HG03565 (cell line): ENCODE measurements at regions not wholly inside any gene's neighbourhood (a gene's known extent, or its start where the extent isn't known, plus 50 kb on each side); places are given as distances from the start of the nearest gene placed in this dataset.
"Not testable (repeated sequence)": the region's sequence is repeated elsewhere in the genome, so short reads cannot be mapped to it uniquely, and the experiment has no call there.

Source experiments
- ATAC-seq: cut with Tn5 transposase; IDR thresholded peaks from one replicate; pipeline ENCODE4 v1.9.1; 2021; ENCODE audit warnings: mild to moderate bottlenecking, moderate library complexity; ENCODE audit not compliant: unreplicated experiment

GRCh38 chr10:45243261-45243660 lies 72.1 kb downstream of the OR13A1 start:
- ATAC-seq = no peak

- ATAC-seq = no peak
Observed at GRCh38 chr10:45246522-45246921, 68.9 kb downstream of the OR13A1 start.

- ATAC-seq = peak; percentile 46
Observed at GRCh38 chr10:45249978-45250693, 65.3 kb downstream of the OR13A1 start.

GRCh38 chr10:45250694-45251075 lies 64.7 kb downstream of the OR13A1 start:
- ATAC-seq = not testable (repeated sequence)
